Small intestine (tissue), 7 donors: ENCODE measurements at regions not wholly inside any gene's neighbourhood (a gene's known extent, or its start where the extent isn't known, plus 50 kb on each side); places are given as distances from the start of the nearest gene placed in this dataset.

Experiments
- DNase-seq, 2 donors: peaks; one replicate each; pipeline versions ENCODE4 v3.0.0 to v3.0.0-alpha.2; 2013
- FAIRE-seq: peaks from 2 replicates; lab custom pipeline; 2012; peaks lifted over from hg19 to GRCh38; lab: Jason Lieb, UNC
- H3K27ac ChIP-seq, 3 donors: one replicate each; pipeline ENCODE4 v1.5.1; 2013; ENCODE audit warnings: low read length in 2 of 3, mild to moderate bottlenecking in 2 of 3, control low read depth in 1 of 3, inconsistent platforms in 1 of 3, low read depth in 1 of 3, moderate library complexity in 1 of 3
- H3K27me3 ChIP-seq, 3 donors: one replicate each; pipeline ENCODE4 v1.6.1; 2013; ENCODE audit warnings: low read length in 3 of 3, inconsistent platforms in 1 of 3; ENCODE audit not compliant: control insufficient read depth in 3 of 3, insufficient read depth in 3 of 3
- H3K36me3 ChIP-seq, 3 donors: one replicate each; pipeline ENCODE4 v1.6.1; 2013; ENCODE audit warnings: low read length in 3 of 3, inconsistent platforms in 1 of 3, low read depth in 1 of 3, mild to moderate bottlenecking in 1 of 3, moderate library complexity in 1 of 3; ENCODE audit not compliant: control insufficient read depth in 3 of 3, insufficient read depth in 2 of 3
- H3K4me1 ChIP-seq, 3 donors: one replicate each; pipeline ENCODE4 v1.6.1; 2013; ENCODE audit warnings: low read length in 2 of 3, inconsistent platforms in 1 of 3, low read depth in 1 of 3, mild to moderate bottlenecking in 1 of 3, moderate library complexity in 1 of 3; ENCODE audit not compliant: control insufficient read depth in 3 of 3, insufficient read depth in 2 of 3
- H3K4me3 ChIP-seq, 3 donors: one replicate each; pipeline ENCODE4 v1.5.1; 2013; ENCODE audit warnings: low read length in 3 of 3, control low read depth in 1 of 3, inconsistent platforms in 1 of 3, low read depth in 1 of 3, mild to moderate bottlenecking in 1 of 3, moderate library complexity in 1 of 3
- H3K9me3 ChIP-seq, 2 donors: one replicate each; pipeline ENCODE4 v1.6.1; 2013; ENCODE audit warnings: low read depth in 1 of 2, low read length in 1 of 2; ENCODE audit not compliant: control insufficient read depth in 2 of 2, insufficient read depth in 1 of 2
- WGBS, 3 donors: extraction: QIAGEN DNeasy Blood & Tissue Kit; methylation state at CpG; one replicate each; pipeline ENCODE4 v1.1.7; 2013; 5-methylcytosine and 5-hydroxymethylcytosine counted together
- donor health status: healthy with polysubstance abuse.
- donor health status: control.
- donor health status: control.
- donor health status: Bipolar disorder and iron deficiency.
- donor health status: healthy.

DNA sequence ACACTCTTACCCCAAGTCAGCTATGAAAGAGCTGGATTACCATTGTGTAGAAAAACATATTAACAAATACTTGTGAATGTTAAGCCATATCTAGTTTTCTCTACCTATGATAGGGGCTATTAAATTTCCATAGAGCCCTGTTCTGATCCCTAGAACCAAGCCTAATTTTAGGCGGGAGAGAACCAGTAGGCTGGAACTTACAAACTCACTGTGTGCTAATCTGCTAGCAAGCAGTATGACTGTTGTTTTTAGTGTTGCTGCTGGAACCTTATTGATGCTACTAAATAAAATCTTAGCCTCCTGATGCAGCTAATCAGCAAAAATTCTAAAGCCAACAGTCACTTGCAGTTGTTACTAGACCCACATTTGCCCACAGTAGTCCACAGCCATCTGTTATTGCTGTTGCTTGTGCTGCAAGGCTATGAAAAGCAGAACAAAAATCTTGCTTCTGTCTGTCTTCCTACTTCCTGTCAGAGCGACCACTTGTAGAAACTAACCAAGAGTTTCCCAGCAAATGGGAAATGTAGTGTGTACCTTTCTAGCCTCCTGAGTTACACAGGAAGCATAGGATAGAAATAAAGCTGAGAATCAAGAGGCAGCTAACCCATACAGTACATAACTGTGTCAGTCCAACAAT, 368.4 kb downstream of the ARL4A start:
- FAIRE-seq (no peak), DNase-seq (no peak)
- H3K4me3 ChIP-seq: no peak overlapping the region
- H3K4me1 ChIP-seq: no peaks in the 10 kb centered on the region
- no peak overlapping the region for H3K27ac ChIP-seq
- H3K36me3 ChIP-seq: no peaks in the 10 kb centered on the region
- H3K9me3 ChIP-seq: peaks cover 0 to 3% of the 10 kb centered on the region in 2 donors
- WGBS, 3 donors: 68 to 83% (median 76%) methylated on average over 2 of the region's 2 CpGs
- no peaks in the 10 kb centered on the region for H3K27me3 ChIP-seq

DNA sequence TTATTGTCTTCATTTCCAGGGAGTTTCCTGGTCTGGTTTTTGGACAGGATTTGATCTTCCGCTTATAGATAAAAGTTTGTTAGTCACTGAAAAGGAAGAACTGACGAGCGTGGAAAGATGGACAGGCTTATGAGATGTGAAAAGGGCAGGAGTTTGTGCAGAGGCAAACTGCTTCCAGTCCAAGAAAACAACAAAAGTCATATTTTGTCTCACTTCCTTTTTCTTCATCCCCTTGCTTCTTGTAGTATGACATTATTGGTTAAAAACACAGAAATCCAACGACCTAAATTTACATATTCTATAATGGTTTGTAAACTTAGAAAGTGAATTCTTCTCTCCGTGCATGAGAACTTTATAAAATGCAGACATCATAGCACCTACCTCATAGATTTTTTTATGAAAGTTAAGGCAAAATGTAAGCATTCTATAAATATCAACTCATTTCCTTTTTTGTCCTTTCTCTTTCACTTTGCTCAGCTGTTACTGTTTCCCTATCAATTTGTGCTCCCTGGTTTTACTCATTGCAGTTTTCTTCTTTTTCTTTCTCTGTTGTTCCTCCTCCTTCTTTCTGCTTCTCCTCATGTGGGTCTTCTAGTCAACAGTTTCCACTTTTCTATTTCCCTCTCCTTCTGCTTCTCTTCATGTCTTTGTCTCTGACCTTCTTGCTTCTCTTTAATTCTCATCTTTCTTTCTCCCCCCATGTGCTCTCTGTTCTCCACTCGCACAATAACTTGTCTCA, 370.2 kb downstream of the ARL4A start:
- H3K27ac ChIP-seq: no peak overlapping the region
- H3K9me3 ChIP-seq: peaks cover 0 to 3% of the 10 kb centered on the region in 2 donors
- H3K36me3 ChIP-seq: no peaks in the 10 kb centered on the region
- no peak for DNase-seq
- FAIRE-seq: no peak
- H3K4me3 ChIP-seq: no peak overlapping the region
- 60 to 79% (median 79%) methylated on average over 6 of the region's 6 CpGs for WGBS, 3 donors
- H3K4me1 ChIP-seq: peaks cover 0 to 3% (median 0%) of the 10 kb centered on the region in 3 donors
- H3K27me3 ChIP-seq: no peaks in the 10 kb centered on the region

DNA sequence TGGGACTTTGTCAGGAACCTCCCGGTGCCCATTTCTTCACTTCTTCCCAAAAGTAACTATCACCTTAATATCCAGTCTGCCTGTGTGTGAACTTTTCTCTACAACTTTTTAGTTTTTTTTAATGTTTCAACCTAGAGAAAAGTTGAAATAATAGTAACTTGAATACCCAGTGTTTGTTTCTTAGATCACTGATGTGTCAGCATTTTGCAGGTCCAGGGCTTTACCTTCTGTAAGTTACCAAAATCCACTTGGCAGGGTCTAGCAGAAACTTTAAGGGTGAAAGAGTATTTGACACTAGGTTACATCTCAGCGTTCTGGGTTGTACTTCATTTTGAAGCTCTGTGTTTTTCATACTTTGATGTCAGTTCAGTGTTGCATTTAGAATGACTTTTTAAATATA, 372.7 kb downstream of the ARL4A start:
- Histone ChIP-seq H3K9me3 (peaks cover 0 to 3% of the 10 kb centered on the region in 2 donors), H3K27me3 (no peaks in the 10 kb centered on the region), H3K36me3 (no peaks in the 10 kb centered on the region), H3K27ac (no peak overlapping the region), H3K4me3 (no peak overlapping the region), H3K4me1 (peaks cover 0 to 4% (median 3%) of the 10 kb centered on the region in 3 donors)
- FAIRE-seq (no peak), DNase-seq (no peak)
- WGBS, 3 donors: 94 to 99% (median 96%) methylated on average over 2 of the region's 2 CpGs

DNA sequence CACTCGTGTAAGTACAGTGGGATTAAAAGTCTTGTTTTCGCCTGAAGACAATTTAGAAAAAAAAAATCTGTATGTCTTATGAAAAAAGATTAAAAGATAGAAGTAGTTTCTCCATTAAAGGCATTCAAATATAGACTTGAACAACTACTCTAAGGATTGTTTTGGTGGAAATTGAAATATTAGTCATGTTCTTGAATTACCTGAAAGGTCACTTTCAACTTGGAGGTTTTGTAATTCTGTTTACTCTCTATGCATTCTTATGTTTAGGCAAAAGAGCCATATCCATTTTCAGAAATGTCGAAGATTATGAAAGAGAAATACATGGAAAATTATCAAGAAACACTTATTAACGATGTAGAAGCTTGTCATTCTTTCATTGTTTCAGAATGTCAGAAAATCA, 373.7 kb downstream of the ARL4A start:
- no peak overlapping the region for H3K27ac ChIP-seq
- H3K36me3 ChIP-seq: no peaks in the 10 kb centered on the region
- WGBS, 3 donors: 87 to 91% (median 87%) methylated on average over 4 of the region's 4 CpGs
- peak; percentile 39 for FAIRE-seq
- no peak overlapping the region for H3K4me3 ChIP-seq
- H3K27me3 ChIP-seq: no peaks in the 10 kb centered on the region
- peaks cover 0 to 4% (median 3%) of the 10 kb centered on the region in 3 donors for H3K4me1 ChIP-seq
- no peak for DNase-seq
- H3K9me3 ChIP-seq: peaks cover 0 to 3% of the 10 kb centered on the region in 2 donors

DNA sequence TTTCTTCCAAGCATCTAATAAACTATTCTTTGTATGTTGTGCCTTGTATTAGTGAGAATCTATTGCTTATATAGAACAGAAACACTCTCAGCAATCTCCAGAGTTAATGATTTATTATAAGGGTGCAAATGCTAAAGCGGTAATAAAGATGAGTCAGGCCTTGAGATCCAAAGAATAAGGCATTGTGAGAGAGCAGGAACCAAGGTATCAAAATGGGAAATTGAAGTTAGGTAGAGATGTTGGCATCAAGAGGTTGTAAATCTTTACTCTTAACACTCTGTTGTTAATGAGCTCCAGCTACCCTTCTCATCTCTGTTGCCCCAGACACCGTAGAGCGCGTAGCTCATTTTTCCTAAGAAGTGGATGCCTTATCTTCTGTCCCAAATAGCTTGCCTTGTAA, 375.2 kb downstream of the ARL4A start:
- H3K36me3 ChIP-seq: no peaks in the 10 kb centered on the region

DNA sequence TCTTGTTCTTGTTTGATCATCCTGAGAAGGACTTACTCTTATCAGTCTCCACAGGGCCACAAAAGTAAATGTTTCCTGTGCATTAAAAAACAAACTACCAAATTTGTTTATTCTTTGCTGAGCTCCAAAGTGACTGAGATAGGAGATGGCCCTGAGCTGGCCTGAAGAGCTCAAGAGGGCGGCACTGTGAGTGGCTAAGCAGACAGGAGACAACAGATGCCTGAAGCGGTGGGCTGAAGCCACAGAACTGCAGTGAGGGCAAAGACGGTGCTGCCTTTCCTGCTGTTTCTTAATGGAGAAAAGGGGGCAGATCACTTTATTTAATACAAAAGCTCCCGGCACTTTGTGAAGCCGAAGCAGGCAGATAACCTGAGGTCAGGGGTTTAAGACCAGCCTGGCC, 379.6 kb downstream of the ARL4A start:
- no peaks in the 10 kb centered on the region for H3K36me3 ChIP-seq
- no peaks in the 10 kb centered on the region for H3K9me3 ChIP-seq
- WGBS, 3 donors: 83 to 88% (median 85%) methylated on average over 5 of the region's 5 CpGs
- H3K4me1 ChIP-seq: peaks cover 0 to 4% (median 2%) of the 10 kb centered on the region in 3 donors
- no peak for FAIRE-seq
- no peaks in the 10 kb centered on the region for H3K27me3 ChIP-seq
- H3K4me3 ChIP-seq: no peak overlapping the region
- no peak overlapping the region for H3K27ac ChIP-seq
- DNase-seq: no peak

More for the DNA sequence above, 375.2 kb downstream of the ARL4A start:
- Histone ChIP-seq H3K4me3 (no peak overlapping the region), H3K9me3 (peaks cover 0 to 3% of the 10 kb centered on the region in 2 donors), H3K4me1 (peaks cover 0 to 4% (median 3%) of the 10 kb centered on the region in 3 donors), H3K27me3 (no peaks in the 10 kb centered on the region), H3K27ac (no peak overlapping the region)
- WGBS, 3 donors: 18 to 68% (median 46%) methylated on average over 4 of the region's 4 CpGs
- DNase-seq (peak; percentile 56 to 83), FAIRE-seq (peak; percentile 55)

DNA sequence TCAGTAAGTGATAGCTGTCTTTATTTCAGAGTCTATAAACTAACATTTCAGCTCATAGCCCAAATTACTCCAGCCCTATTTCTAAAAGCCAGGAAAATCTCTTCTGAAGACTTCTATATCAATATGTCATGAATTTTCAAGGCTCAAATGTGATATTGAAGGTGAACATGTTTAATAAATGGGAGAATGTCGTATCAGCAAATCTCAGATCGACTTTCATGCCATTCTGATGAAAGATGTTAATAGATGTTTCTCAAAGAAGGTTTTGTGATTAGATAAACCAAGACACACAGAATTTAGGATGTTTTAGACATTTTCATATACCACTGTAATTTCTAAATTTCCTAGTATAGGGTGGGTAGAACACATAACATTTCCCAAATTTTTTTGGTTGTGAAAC, 380.6 kb downstream of the ARL4A start:
- Histone ChIP-seq H3K4me3 (no peak overlapping the region), H3K4me1 (peaks cover 0 to 3% (median 0%) of the 10 kb centered on the region in 3 donors), H3K36me3 (no peaks in the 10 kb centered on the region), H3K27ac (no peak overlapping the region), H3K27me3 (no peaks in the 10 kb centered on the region), H3K9me3 (no peaks in the 10 kb centered on the region)
- DNase-seq: no peak
- 85 to 87% (median 86%) methylated on average over 2 of the region's 2 CpGs for WGBS, 3 donors
- FAIRE-seq: no peak

DNA sequence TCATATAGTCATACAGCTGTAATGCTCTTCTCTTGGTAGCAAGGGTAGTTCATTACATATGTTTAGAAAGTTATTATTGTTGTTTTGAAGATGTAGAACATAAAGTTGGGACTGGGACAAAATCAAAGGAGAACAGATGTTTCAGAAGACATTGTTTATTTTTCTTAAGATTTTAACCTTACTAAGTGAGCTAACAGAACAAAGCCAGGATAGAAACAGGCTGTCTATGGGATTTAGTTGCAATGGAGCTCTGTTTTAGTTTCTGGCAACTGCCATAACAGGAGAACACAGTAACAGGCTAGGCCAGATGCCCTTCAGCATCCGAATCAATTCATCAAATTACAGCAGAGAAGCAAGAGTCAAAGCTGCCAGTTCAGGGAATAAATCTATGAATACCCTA, 382.4 kb downstream of the ARL4A start:
- H3K4me3 ChIP-seq: no peak overlapping the region
- no peaks in the 10 kb centered on the region for H3K27me3 ChIP-seq
- H3K4me1 ChIP-seq: no peaks in the 10 kb centered on the region
- no peak overlapping the region for H3K27ac ChIP-seq
- DNase-seq (no peak), FAIRE-seq (no peak)
- WGBS, 3 donors: 71 to 88% (median 84%) methylated on average over 1 of the region's 1 CpG
- H3K36me3 ChIP-seq: no peaks in the 10 kb centered on the region
- no peaks in the 10 kb centered on the region for H3K9me3 ChIP-seq
